ENCODE measurements at regions not wholly inside any gene's neighbourhood (a gene's known extent, or its start where the extent isn't known, plus 50 kb on each side); places are given as distances from the start of the nearest gene placed in this dataset.

- TF ChIP-seq RARB (CRISPR knock-in tag; IDR thresholded peaks at IDR 0.05) (no peak), BACH2 (CRISPR knock-in tag; IDR thresholded peaks at IDR 0.05; ENCODE audit: borderline replicate concordance) (no peak), ZC3H10 (CRISPR knock-in tag; IDR thresholded peaks at IDR 0.05) (no peak), ISL1 (CRISPR knock-in tag; IDR thresholded peaks at IDR 0.05) (no peak), PPARA (CRISPR knock-in tag; IDR thresholded peaks at IDR 0.05; ENCODE audit: borderline replicate concordance) (no peak), GLIS3 (CRISPR knock-in tag; IDR thresholded peaks at IDR 0.05) (no peak), ESRRG (CRISPR knock-in tag; IDR thresholded peaks at IDR 0.05) (no peak), ZNF8 (CRISPR knock-in tag; IDR thresholded peaks at IDR 0.05) (no peak), TCF4 (CRISPR knock-in tag; IDR thresholded peaks at IDR 0.05; ENCODE audit: borderline replicate concordance) (no peak), ZFP30 (CRISPR knock-in tag; IDR thresholded peaks at IDR 0.05) (no peak), OSR1 (CRISPR knock-in tag; IDR thresholded peaks at IDR 0.05) (no peak), ZFP3 (CRISPR knock-in tag; IDR thresholded peaks at IDR 0.05) (no peak)
- TF ChIP-seq, protein P1, sequence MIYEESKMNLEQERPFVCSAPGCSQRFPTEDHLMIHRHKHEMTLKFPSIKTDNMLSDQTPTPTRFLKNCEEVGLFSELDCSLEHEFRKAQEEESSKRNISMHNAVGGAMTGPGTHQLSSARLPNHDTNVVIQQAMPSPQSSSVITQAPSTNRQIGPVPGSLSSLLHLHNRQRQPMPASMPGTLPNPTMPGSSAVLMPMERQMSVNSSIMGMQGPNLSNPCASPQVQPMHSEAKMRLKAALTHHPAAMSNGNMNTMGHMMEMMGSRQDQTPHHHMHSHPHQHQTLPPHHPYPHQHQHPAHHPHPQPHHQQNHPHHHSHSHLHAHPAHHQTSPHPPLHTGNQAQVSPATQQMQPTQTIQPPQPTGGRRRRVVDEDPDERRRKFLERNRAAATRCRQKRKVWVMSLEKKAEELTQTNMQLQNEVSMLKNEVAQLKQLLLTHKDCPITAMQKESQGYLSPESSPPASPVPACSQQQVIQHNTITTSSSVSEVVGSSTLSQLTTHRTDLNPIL (CRISPR knock-in tag; IDR thresholded peaks at IDR 0.05; ENCODE audit: low read depth) = no peak
- TF ChIP-seq, protein P2, sequence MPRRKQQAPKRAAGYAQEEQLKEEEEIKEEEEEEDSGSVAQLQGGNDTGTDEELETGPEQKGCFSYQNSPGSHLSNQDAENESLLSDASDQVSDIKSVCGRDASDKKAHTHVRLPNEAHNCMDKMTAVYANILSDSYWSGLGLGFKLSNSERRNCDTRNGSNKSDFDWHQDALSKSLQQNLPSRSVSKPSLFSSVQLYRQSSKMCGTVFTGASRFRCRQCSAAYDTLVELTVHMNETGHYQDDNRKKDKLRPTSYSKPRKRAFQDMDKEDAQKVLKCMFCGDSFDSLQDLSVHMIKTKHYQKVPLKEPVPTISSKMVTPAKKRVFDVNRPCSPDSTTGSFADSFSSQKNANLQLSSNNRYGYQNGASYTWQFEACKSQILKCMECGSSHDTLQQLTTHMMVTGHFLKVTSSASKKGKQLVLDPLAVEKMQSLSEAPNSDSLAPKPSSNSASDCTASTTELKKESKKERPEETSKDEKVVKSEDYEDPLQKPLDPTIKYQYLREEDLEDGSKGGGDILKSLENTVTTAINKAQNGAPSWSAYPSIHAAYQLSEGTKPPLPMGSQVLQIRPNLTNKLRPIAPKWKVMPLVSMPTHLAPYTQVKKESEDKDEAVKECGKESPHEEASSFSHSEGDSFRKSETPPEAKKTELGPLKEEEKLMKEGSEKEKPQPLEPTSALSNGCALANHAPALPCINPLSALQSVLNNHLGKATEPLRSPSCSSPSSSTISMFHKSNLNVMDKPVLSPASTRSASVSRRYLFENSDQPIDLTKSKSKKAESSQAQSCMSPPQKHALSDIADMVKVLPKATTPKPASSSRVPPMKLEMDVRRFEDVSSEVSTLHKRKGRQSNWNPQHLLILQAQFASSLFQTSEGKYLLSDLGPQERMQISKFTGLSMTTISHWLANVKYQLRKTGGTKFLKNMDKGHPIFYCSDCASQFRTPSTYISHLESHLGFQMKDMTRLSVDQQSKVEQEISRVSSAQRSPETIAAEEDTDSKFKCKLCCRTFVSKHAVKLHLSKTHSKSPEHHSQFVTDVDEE (CRISPR knock-in tag; IDR thresholded peaks at IDR 0.05) = no peak
- TF ChIP-seq, protein P3, sequence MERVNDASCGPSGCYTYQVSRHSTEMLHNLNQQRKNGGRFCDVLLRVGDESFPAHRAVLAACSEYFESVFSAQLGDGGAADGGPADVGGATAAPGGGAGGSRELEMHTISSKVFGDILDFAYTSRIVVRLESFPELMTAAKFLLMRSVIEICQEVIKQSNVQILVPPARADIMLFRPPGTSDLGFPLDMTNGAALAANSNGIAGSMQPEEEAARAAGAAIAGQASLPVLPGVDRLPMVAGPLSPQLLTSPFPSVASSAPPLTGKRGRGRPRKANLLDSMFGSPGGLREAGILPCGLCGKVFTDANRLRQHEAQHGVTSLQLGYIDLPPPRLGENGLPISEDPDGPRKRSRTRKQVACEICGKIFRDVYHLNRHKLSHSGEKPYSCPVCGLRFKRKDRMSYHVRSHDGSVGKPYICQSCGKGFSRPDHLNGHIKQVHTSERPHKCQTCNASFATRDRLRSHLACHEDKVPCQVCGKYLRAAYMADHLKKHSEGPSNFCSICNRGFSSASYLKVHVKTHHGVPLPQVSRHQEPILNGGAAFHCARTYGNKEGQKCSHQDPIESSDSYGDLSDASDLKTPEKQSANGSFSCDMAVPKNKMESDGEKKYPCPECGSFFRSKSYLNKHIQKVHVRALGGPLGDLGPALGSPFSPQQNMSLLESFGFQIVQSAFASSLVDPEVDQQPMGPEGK (CRISPR knock-in tag; IDR thresholded peaks at IDR 0.05; ENCODE audit: borderline replicate concordance) = no peak
- TF ChIP-seq, protein P4, sequence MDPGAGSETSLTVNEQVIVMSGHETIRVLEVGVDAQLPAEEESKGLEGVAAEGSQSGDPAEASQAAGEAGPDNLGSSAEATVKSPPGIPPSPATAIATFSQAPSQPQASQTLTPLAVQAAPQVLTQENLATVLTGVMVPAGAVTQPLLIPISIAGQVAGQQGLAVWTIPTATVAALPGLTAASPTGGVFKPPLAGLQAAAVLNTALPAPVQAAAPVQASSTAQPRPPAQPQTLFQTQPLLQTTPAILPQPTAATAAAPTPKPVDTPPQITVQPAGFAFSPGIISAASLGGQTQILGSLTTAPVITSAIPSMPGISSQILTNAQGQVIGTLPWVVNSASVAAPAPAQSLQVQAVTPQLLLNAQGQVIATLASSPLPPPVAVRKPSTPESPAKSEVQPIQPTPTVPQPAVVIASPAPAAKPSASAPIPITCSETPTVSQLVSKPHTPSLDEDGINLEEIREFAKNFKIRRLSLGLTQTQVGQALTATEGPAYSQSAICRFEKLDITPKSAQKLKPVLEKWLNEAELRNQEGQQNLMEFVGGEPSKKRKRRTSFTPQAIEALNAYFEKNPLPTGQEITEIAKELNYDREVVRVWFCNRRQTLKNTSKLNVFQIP (CRISPR knock-in tag; IDR thresholded peaks at IDR 0.05; ENCODE audit: borderline replicate concordance, low read depth) = no peak
- ATAC-seq = no peak
Measured at GRCh38 chr6:78597966-78598365, 269.4 kb upstream of the IRAK1BP1 start.

GRCh38 chr6:78598966-78599365, 268.4 kb upstream of the IRAK1BP1 start:
- peak; percentile 92 for ATAC-seq
- no peak for TF ChIP-seq ZNF70 (CRISPR knock-in tag; IDR thresholded peaks at IDR 0.05)
- TF ChIP-seq, protein P3 (CRISPR knock-in tag; IDR thresholded peaks at IDR 0.05; ENCODE audit: borderline replicate concordance) = no peak
- no peak for TF ChIP-seq ESRRG (CRISPR knock-in tag; IDR thresholded peaks at IDR 0.05)
- TF ChIP-seq SNAI2 (CRISPR knock-in tag; IDR thresholded peaks at IDR 0.05) = no peak
- TF ChIP-seq TOX (CRISPR knock-in tag; IDR thresholded peaks at IDR 0.05; ENCODE audit: borderline replicate concordance) = no peak
- TF ChIP-seq, protein P1 (CRISPR knock-in tag; IDR thresholded peaks at IDR 0.05; ENCODE audit: low read depth) = no peak
- no peak for TF ChIP-seq ARNTL (CRISPR knock-in tag; IDR thresholded peaks at IDR 0.05; ENCODE audit: borderline replicate concordance, low read depth)
- TF ChIP-seq ISL1 (CRISPR knock-in tag; IDR thresholded peaks at IDR 0.05) = no peak
- TF ChIP-seq CSDC2 (CRISPR knock-in tag; IDR thresholded peaks at IDR 0.05) = no peak
- no peak for TF ChIP-seq ZNF565 (CRISPR knock-in tag; conservative IDR thresholded peaks at IDR 0.05; ENCODE audit: low read depth)
- no peak for TF ChIP-seq ZFP3 (CRISPR knock-in tag; IDR thresholded peaks at IDR 0.05)

Data from SK-N-SH treated with all-trans-retinoic acid at 6 μM for 48 hours (cell line).